H1 (cell line): ENCODE measurements at regions not wholly inside any gene's neighbourhood (a gene's known extent, or its start where the extent isn't known, plus 50 kb on each side); places are given as distances from the start of the nearest gene placed in this dataset.

Experiments used
- CTCF ChIA-PET: fragments of 300-600 bp; sonication (Branson Sonifier 250); formaldehyde crosslinking; loops from one replicate; lab custom pipeline; 2021; ENCODE audit not compliant: partially characterized antibody; lab: Charles Lee
- POLR2A ChIA-PET: fragments of 300-600 bp; sonication (Branson Sonifier 250); formaldehyde crosslinking; loops from one replicate; lab custom pipeline; 2021; ENCODE audit warnings: inconsistent platforms; ENCODE audit not compliant: partially characterized antibody; lab: Charles Lee
- DNase-seq, 2 experiments: peaks; one replicate each; pipeline versions ENCODE4 v3.0.0 to v3.0.0-alpha.2; 2010 to 2022; ENCODE audit warnings: low spot score in 2 of 2, low read depth in 1 of 2, mixed read lengths in 1 of 2
- FAIRE-seq: peaks from 2 replicates; lab custom pipeline; 2011; peaks lifted over from hg19 to GRCh38; lab: Jason Lieb, UNC
- H2AFZ ChIP-seq: 2 replicates; pipeline ENCODE4 v1.8.1; 2012; ENCODE audit warnings: low read length, inconsistent platforms
- H2AK5ac ChIP-seq: 2 replicates; pipeline ENCODE4 v1.6.1; 2013; ENCODE audit warnings: low read depth, low read length
- H2BK120ac ChIP-seq: replicated peaks from 2 replicates; pipeline ENCODE3; 2013; ENCODE audit warnings: low read depth, low read length, inconsistent platforms
- H2BK12ac ChIP-seq: 2 replicates; pipeline ENCODE4 v1.6.1; 2013; ENCODE audit warnings: low read depth, low read length
- H2BK15ac ChIP-seq: 2 replicates; pipeline ENCODE4 v1.6.1; 2013; ENCODE audit warnings: low read length
- H2BK20ac ChIP-seq: 2 replicates; pipeline ENCODE4 v1.6.1; 2013; ENCODE audit warnings: low read length
- H2BK5ac ChIP-seq: 2 replicates; pipeline ENCODE4 v1.6.1; 2013; ENCODE audit warnings: low read depth, low read length
- H3K14ac ChIP-seq: 2 replicates; pipeline ENCODE4 v1.6.1; 2013; ENCODE audit warnings: inconsistent platforms; ENCODE audit not compliant: insufficient read length
- H3K18ac ChIP-seq: 2 replicates; pipeline ENCODE4 v1.6.1; 2013; ENCODE audit warnings: low read length; ENCODE audit errors: extremely low read depth
- H3K23ac ChIP-seq: 2 replicates; pipeline ENCODE4 v1.6.1; 2013; ENCODE audit warnings: inconsistent platforms; ENCODE audit not compliant: insufficient read length
- H3K23me2 ChIP-seq: 2 replicates; pipeline ENCODE4 v1.6.1; 2013; ENCODE audit warnings: low read depth, low read length
- H3K27ac ChIP-seq: 2 replicates; pipeline ENCODE4 v1.6.1; 2011; ENCODE audit warnings: low read depth, low read length, inconsistent platforms
- H3K27me3 ChIP-seq, 4 experiments: replicated peaks in 1 of 4; 1 replicate in 1 of 4; 2 replicates in 3 of 4; pipeline versions ENCODE4 v1.6.1 to v1.8.1; 2011 to 2013; ENCODE audit warnings: low read length in 3 of 4, mild to moderate bottlenecking in 3 of 4, inconsistent platforms in 2 of 4, mixed read lengths in 2 of 4, moderate library complexity in 1 of 4; ENCODE audit not compliant: control insufficient read depth in 3 of 4, insufficient read depth in 3 of 4; ENCODE audit errors: extremely low read depth in 1 of 4
- H3K36me3 ChIP-seq, 4 experiments: 2 replicates each; pipeline versions ENCODE4 v1.6.1 to v1.8.1; 2011 to 2013; ENCODE audit warnings: mild to moderate bottlenecking in 4 of 4, low read length in 3 of 4, moderate library complexity in 2 of 4, control low read depth in 1 of 4, inconsistent platforms in 1 of 4; ENCODE audit not compliant: insufficient read depth in 4 of 4, control insufficient read depth in 2 of 4
- H3K4ac ChIP-seq: replicated peaks from 2 replicates; pipeline ENCODE3; 2013; ENCODE audit warnings: low read length, low read depth, mixed read lengths, inconsistent platforms; ENCODE audit not compliant: insufficient read length
- H3K4me1 ChIP-seq, 4 experiments: replicated peaks in 1 of 4; 1 replicate in 1 of 4; 2 replicates in 3 of 4; pipeline versions ENCODE4 v1.6.1 to v1.8.1; 2011 to 2013; ENCODE audit warnings: low read length in 3 of 4, inconsistent platforms in 2 of 4, mixed read lengths in 1 of 4; ENCODE audit not compliant: insufficient read depth in 4 of 4, control insufficient read depth in 3 of 4
- H3K4me2 ChIP-seq, 2 experiments: 2 replicates each; pipeline versions ENCODE4 v1.6.1 to v1.8.1; 2011 to 2013; ENCODE audit warnings: low read depth in 2 of 2, low read length in 2 of 2, control low read depth in 1 of 2, inconsistent platforms in 1 of 2, mild to moderate bottlenecking in 1 of 2; ENCODE audit not compliant: insufficient read depth in 1 of 2
- H3K4me3 ChIP-seq, 4 experiments: fragments of 200-600, 300-600 bp in 1 of 4; sonication (generic), shearing (Covaris generic), sonication (Bioruptor Twin) in 1 of 4; 2 replicates each; pipeline versions ENCODE4 v1.5.1 to v1.8.1; 2011 to 2016; ENCODE audit warnings: low read length in 4 of 4, low read depth in 3 of 4, control low read depth in 2 of 4, inconsistent platforms in 2 of 4, mild to moderate bottlenecking in 2 of 4, mixed read lengths in 1 of 4, moderate library complexity in 1 of 4; ENCODE audit not compliant: insufficient read depth in 2 of 4; ENCODE audit errors: extremely low read depth in 1 of 4
- H3K56ac ChIP-seq: replicated peaks from 2 replicates; pipeline ENCODE3; 2013; ENCODE audit warnings: low read depth, mild to moderate bottlenecking, mixed read lengths, low read length, inconsistent platforms; ENCODE audit not compliant: insufficient read length
- H3K79me1 ChIP-seq: 2 replicates; pipeline ENCODE4 v1.6.1; 2013; ENCODE audit warnings: low read depth, low read length, control low read depth
- H3K79me2 ChIP-seq, 2 experiments: 2 replicates each; pipeline versions ENCODE4 v1.6.1 to v1.8.1; 2012 to 2013; ENCODE audit warnings: low read length in 2 of 2, mild to moderate bottlenecking in 2 of 2, inconsistent platforms in 1 of 2; ENCODE audit not compliant: insufficient read depth in 2 of 2, control insufficient read depth in 1 of 2
- H3K9ac ChIP-seq, 4 experiments: replicated peaks in 1 of 4; 1 replicate in 1 of 4; 2 replicates in 3 of 4; pipeline versions ENCODE4 v1.6.1 to v1.8.1; 2011 to 2013; ENCODE audit warnings: low read depth in 3 of 4, low read length in 3 of 4, control low read depth in 2 of 4, mild to moderate bottlenecking in 2 of 4, moderate library complexity in 2 of 4, inconsistent platforms in 1 of 4; ENCODE audit errors: extremely low read depth in 1 of 4
- H3K9me3 ChIP-seq, 2 experiments: 2 replicates each; pipeline versions ENCODE4 v1.6.1 to v1.8.1; 2012 to 2013; ENCODE audit warnings: mild to moderate bottlenecking in 2 of 2, moderate library complexity in 2 of 2, control low read depth in 1 of 2, inconsistent platforms in 1 of 2, low read depth in 1 of 2, low read length in 1 of 2, mixed read lengths in 1 of 2; ENCODE audit not compliant: insufficient read depth in 2 of 2
- H4K20me1 ChIP-seq, 2 experiments: replicated peaks in 1 of 2; 2 replicates each; pipeline versions ENCODE3 to v1.8.1; 2011 to 2013; ENCODE audit warnings: inconsistent platforms in 2 of 2, low read length in 2 of 2, mild to moderate bottlenecking in 1 of 2; ENCODE audit not compliant: insufficient read depth in 2 of 2, control insufficient read depth in 1 of 2
- H4K5ac ChIP-seq: 2 replicates; pipeline ENCODE4 v1.6.1; 2013; ENCODE audit warnings: low read length, low read depth, mixed read lengths, inconsistent platforms; ENCODE audit not compliant: insufficient read length
- H4K8ac ChIP-seq: 2 replicates; pipeline ENCODE4 v1.8.0; 2013; ENCODE audit warnings: mild to moderate bottlenecking, moderate library complexity, low read length, inconsistent platforms; ENCODE audit not compliant: insufficient read depth; ENCODE audit errors: extremely low read depth
- H4K91ac ChIP-seq: replicated peaks from 2 replicates; pipeline ENCODE3; 2013; ENCODE audit warnings: low read length, mixed read lengths, inconsistent platforms; ENCODE audit not compliant: insufficient read length
- BRCA1 ChIP-seq: IDR thresholded peaks from 2 replicates; pipeline ENCODE4 v1.6.1; 2012; ENCODE audit warnings: low read depth, low read length, improper control_type of control experiment
- CBX8 ChIP-seq: fragments of 300-800, 300-1000 bp; sonication (generic); IDR thresholded peaks from 2 replicates; pipeline ENCODE4 v1.7.1; 2016; ENCODE audit warnings: low read depth, low read length, borderline replicate concordance
- NRF1 ChIP-seq: IDR thresholded peaks from 2 replicates; pipeline ENCODE4 v1.6.1; 2011; ENCODE audit warnings: mild to moderate bottlenecking, low read depth, low read length, improper control_type of control experiment
- PHF8 ChIP-seq: fragments of 200-600 bp; sonication (generic); conservative IDR thresholded peaks from 2 replicates; pipeline ENCODE4 v1.7.1; 2012; ENCODE audit warnings: low read depth, mild to moderate bottlenecking, inconsistent platforms, low read length, moderate library complexity
- POLR2A ChIP-seq, 2 experiments: IDR thresholded peaks; 1 replicate in 1 of 2; 2 replicates in 1 of 2; pipeline ENCODE4 v1.6.1; 2011; ENCODE audit warnings: low read depth in 2 of 2, low read length in 2 of 2, mild to moderate bottlenecking in 2 of 2; ENCODE audit errors: control extremely low read depth in 1 of 2
- WGBS, 2 experiments: shearing (Covaris generic) in 1 of 2; methylation state at CpG; one replicate each; pipeline versions ENCODE4 v1.1.6 to v1.1.7; 2013 to 2015; ENCODE audit warnings: low lambda C conversion rate in 2 of 2, mixed read lengths in 2 of 2, inconsistent platforms in 1 of 2, low coverage in 1 of 2, missing lambda C conversion rate in 1 of 2; ENCODE audit not compliant: insufficient replicate concordance in 2 of 2, insufficient coverage in 1 of 2, insufficient read length in 1 of 2; ENCODE audit errors: extremely low coverage in 1 of 2, missing lambda C conversion rate in 1 of 2; 5-methylcytosine and 5-hydroxymethylcytosine counted together
- TF ChIP-seq, protein P1 (sequence below): IDR thresholded peaks from 2 replicates; pipeline ENCODE4 v1.6.1; 2012; ENCODE audit warnings: inconsistent platforms

DNA sequence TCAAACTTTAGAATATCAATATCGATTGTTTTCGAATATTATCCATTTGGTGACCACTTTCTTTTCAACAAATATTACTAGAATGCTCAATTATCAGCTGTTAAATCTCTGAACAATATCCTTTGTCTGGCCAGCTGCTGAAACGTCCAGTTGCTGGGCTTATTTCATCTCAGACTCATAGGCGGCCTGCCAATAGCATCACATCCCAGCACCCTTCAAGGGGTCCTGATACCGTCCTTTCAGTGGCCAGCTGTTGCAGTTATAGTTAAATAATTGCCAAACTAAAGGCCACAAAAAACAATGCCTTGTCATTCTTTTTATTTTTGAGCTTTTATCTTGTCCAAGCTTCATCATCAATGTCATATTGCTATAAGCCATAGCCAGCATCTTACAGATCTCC is 1006.8 kb upstream of the MANEA start:
- Histone ChIP-seq H4K91ac (no peak overlapping the region), H3K14ac (no peak overlapping the region), H2BK5ac (no peak overlapping the region), H3K23me2 (no peaks in the 10 kb centered on the region), H2BK15ac (no peak overlapping the region), H4K8ac (no peak overlapping the region), H3K27me3 (no peaks in the 10 kb centered on the region), H3K23ac (no peak overlapping the region), H3K18ac (no peak overlapping the region), H4K20me1 (no peaks in the 10 kb centered on the region), H3K4me2 (no peak overlapping the region), H4K5ac (no peak overlapping the region), H2BK20ac (no peak overlapping the region), H3K4me3 (no peak overlapping the region), H3K4me1 (no peaks in the 10 kb centered on the region), H3K27ac (no peak overlapping the region), H2BK120ac (no peak overlapping the region), H2AK5ac (no peak overlapping the region), H3K56ac (no peak overlapping the region), H3K79me2 (no peaks in the 10 kb centered on the region), H2AFZ (no peak overlapping the region), H2BK12ac (no peak overlapping the region), H3K36me3 (no peaks in the 10 kb centered on the region), H3K79me1 (no peaks in the 10 kb centered on the region), H3K9ac (no peak overlapping the region), H3K9me3 (no peaks in the 10 kb centered on the region), H3K4ac (no peak overlapping the region)
- WGBS, 2 experiments, result 89% methylated on average over 5 of the region's 5 CpGs; no CpG with 5 or more reads in 1 of the 2 experiments
- no peak for TF ChIP-seq POLR2A (IDR thresholded peaks at IDR 0.05; ENCODE audit: control extremely low read depth in 1 of 2, low read depth in 2 of 2, low read length in 2 of 2)
- TF ChIP-seq CBX8, result no peak
- no peak for TF ChIP-seq BRCA1
- TF ChIP-seq NRF1, result no peak
- TF ChIP-seq PHF8, result no peak
- TF ChIP-seq, protein P1, sequence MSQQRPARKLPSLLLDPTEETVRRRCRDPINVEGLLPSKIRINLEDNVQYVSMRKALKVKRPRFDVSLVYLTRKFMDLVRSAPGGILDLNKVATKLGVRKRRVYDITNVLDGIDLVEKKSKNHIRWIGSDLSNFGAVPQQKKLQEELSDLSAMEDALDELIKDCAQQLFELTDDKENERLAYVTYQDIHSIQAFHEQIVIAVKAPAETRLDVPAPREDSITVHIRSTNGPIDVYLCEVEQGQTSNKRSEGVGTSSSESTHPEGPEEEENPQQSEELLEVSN, result no peak
- ChIA-PET CTCF (no interaction called here), POLR2A (no interaction called here)
- DNase-seq, result no peak
- no peak for FAIRE-seq
